ENCODE measurements at regions not wholly inside any gene's neighbourhood (a gene's known extent, or its start where the extent isn't known, plus 50 kb on each side); places are given as distances from the start of the nearest gene placed in this dataset.
"Not testable (repeated sequence)": the region's sequence is repeated elsewhere in the genome, so short reads cannot be mapped to it uniquely, and the experiment has no call there.

DNA sequence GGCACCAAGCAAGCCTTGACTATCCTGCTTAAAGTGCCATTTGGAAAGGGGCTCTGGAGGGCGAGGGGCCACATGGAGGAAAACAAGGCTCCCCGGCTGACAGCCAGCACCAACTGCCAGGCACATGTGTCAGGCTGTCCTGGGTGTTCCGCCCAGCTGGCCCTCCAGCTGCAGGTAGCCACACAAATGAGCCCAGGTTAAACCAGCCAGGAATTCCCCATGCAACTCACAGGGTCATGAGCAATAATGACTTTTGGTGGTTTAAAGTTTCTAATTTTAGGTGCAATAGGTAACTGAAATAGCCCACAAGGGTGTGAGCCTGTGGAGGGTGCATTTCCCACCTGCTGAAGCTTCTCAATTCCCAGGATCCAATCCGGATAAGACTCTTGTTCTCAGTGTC lies 58.9 kb upstream of the EEF2KMT start:
- not testable (repeated sequence) for DNase-seq

DNA sequence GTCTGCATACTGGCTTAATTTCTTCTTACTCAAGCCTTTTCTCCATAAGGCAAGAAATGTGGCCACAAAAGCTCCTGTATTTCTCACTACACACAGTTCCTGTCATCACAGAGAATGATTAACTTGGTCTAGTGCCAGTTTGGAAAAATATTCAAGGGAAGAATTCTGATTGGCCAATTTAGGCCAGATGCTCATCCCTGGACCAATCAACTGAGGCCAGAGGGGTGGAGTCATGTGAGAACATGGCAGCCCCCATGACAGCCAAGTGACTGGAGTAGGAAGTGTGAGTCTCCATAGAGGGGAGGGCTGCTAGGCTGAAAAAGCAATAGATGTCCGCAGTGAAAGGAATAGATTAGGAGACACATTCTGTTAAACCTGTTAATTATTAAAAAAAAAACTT lies 56.4 kb upstream of the EEF2KMT start:
- not testable (repeated sequence) for DNase-seq

DNA sequence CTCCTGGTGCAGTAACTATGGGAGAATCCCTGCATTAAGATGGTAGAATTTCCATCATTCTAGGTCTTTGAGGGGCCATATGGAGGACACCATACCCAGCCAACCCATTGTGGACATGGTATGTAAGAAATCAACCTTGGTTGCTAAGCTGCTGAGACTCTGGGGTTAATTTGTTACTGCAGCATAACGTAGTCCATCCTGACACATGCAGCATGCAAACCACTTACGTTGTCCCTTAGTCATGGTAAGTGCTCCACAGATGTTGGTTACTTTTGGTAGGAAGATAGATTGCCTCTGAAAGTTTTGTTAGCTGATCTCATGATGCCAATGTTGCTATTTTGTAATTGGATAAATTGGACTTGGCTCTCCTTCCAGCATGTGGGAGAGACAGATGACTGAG lies 53.8 kb upstream of the EEF2KMT start:
- DNase-seq = not testable (repeated sequence)

All from activated gamma-delta T cell (primary cell).